ENCODE measurements at regions not wholly inside any gene's neighbourhood (a gene's known extent, or its start where the extent isn't known, plus 50 kb on each side); places are given as distances from the start of the nearest gene placed in this dataset.

GRCh38 chr2:156647377-156648010 lies 211.3 kb downstream of the GPD2 start:
- DNase-seq = no peak

- no peak for DNase-seq
These were observed 212.3 kb downstream of the GPD2 start for GRCh38 chr2:156648522-156648921.

- DNase-seq = no peak
These were observed 213.4 kb downstream of the GPD2 start for GRCh38 chr2:156649596-156649995.

DNA sequence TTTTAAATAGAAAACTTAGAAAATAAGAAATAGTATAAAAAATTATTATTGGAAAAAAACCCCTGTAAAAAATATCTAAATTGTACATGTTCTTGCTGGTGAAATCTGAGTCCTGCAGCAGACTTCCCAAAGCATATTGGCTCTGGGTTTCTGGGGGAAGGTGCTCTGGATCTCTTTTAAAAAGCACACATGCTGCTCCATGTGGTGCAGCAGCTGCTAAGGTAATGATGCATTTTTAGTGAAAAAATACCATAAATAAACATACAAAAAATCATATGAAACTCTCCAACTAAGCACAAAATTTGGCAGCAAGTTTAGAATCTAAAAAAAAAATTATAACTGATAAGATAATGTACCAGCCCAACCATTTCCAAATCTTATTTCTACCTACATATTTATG lies 216.5 kb downstream of the GPD2 start:
- DNase-seq = no peak

DNA sequence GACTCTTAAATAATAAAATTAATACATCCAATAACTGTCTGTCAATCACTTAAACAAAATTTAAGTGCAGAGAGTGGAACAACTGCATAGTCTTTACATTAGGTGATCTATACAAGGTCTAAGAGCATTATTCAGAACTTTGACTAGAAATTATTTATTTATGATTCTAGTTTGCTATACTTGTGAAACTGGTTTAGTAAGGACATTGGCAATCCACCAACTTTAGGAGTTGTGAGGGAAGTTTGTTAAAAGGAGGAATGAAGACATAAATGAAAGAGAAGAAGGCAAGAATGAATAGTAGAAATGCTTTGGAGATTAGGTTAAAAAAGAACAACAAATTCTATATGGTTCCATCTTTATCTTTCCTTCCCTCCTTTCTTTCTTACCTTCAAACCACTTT lies 217.5 kb downstream of the GPD2 start:
- DNase-seq = no peak

- no peak for DNase-seq
These were observed 221.6 kb downstream of the GPD2 start for GRCh38 chr2:156657809-156658208.

DNA sequence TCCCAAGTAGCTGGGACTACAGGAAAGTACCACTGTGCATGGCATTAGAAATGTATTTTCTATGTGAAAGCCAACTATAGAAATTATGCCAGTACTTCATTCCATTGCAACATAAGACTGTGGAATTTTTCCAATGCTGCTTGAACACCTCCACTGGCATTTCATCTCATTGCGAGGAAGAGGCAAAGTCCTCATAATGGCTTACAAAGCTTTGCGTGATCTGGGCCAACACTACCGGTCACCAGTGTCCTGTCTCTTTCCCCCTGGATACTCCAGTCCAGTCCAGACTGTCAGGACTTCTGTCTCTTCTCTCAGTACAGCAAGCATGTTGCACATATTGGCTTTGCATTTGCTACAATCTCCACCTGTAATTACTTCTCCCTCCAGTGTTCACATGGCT lies 223.5 kb downstream of the GPD2 start:
- DNase-seq = no peak

DNA sequence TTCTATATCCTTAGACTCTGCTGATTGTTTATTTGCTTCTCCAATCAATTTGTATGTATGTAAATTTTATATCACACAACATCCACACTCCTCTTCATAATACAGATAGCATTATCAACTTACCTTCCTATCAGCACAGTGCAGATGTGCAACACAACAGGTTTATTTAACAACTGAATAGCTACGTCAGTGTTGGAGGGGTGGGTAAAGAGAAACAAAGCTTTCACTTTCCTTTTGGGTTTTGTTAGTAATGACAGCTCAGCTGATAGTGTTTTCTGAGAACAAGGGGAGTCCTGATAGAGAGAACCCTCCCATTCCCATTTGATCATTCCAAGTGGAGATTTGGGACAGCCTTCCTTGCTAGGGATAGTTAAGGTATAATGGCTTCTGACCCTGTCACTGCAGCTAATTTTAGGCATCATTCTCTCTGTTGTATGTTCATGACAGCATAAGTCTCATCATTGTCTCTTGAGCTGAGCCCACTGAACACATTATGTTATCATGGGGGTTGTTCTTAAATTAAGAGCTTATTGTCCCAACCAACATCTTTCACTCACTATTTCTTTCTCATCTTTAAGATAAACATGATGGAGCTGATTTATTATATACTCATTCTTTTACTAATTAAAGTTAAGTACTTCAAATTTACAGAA lies 227.7 kb downstream of the GPD2 start:
- DNase-seq = no peak

DNA sequence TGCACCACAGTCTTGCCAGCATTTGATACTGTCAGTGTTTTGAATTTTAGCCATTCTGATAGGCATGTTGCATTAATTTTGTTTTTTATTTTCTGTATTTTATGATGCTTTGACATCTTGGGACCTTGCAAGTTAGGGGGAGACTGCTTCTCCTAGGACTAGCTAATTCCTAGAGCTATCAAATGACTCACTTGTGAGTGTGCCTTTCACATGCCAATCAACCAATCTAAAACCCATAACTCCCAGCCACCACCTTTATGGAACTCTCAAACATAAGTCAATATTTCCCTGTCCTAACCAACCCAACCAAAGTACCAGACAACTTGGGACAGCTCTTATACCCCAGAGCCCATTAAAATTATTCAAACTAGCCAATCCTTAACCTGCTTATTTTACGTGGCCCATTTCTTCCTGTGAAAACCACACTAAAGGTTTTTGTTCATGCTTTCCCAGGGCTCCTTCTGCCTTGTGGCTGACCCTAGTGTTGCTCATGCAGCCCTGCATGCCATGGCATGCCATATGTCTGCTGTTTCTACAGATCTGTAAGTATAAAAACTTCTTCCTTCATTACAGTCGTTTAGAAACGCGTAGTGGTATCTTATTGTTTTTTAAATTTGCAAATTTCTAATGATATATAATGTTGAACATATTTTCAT lies 230.1 kb downstream of the GPD2 start:
- DNase-seq = no peak

GRCh38 chr2:156670104-156670503 lies 233.9 kb downstream of the GPD2 start:
- DNase-seq = no peak

DNA sequence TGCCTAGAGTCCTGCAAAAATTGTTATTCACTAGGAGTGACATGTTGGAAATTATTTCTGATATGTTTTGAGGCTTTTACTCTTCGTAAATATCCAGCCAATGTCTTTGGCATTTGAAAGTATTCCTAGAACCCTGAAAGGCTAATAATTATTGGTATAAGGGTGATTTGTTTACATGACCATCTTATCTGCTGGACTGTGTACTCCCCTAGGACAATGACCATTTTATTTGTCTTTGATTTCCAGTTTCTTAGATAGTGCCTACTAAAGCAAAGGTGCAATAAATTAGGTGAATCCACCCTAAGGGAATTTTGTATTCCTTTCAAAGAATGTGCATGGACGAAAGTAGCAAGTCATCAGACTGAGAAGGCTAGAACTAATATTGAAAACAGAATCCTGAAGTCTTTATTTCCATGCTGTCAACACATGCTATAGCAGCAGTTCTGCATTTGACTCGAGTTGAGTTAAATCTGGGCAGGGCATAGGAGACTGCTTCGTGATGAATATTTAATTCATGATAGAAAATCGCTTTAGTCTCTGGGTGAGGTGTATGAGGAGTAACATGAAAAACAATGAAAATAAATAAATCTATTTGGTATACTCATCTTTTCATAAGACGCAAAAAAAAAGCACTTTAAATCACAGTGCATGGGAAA lies 235.7 kb downstream of the GPD2 start:
- DNase-seq = no peak

DNA sequence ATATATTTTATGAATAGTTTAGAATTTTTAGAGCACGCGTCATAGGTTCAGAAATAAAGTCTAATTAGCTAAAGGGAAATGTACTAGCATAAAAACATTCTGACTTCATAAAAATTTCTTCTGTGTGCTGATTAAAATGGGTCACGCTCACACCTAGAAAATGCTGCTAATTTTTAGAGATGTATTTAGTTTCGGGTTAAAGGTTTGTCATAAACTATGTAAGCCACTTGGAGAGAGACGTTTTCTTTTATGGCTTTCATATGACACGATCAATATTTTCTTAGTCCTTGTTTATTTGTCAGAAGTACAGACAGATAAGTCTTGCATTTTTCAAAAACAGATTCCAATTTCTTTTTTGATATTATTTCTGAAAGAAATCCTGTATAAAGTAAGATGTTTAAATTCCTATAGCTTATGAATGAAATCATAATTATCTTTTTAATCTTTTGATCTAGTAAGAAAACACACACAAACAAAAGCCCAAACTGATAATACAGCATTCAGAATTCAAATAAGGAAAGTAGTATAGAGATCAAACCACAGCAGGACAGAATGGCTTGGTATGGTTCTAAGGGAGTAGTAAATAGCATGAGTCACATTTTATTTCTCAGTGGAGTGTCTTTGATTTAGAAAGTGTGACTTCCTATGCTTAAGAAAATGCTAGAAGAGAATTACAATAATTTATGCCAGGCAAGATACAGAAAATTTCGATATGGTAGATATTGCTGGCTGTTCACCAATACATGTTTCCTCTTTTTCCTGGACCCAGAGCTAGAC lies 236.6 kb downstream of the GPD2 start:
- no peak for DNase-seq

- DNase-seq = no peak
These were observed 237.1 kb downstream of the GPD2 start for GRCh38 chr2:156673333-156673615.

GRCh38 chr2:156673981-156674380 lies 237.8 kb downstream of the GPD2 start:
- DNase-seq = no peak

- no peak for DNase-seq
These were observed 239.7 kb downstream of the GPD2 start for GRCh38 chr2:156675896-156676295.

- no peak for DNase-seq
These were observed 243.6 kb downstream of the GPD2 start for GRCh38 chr2:156679820-156680219.

DNA sequence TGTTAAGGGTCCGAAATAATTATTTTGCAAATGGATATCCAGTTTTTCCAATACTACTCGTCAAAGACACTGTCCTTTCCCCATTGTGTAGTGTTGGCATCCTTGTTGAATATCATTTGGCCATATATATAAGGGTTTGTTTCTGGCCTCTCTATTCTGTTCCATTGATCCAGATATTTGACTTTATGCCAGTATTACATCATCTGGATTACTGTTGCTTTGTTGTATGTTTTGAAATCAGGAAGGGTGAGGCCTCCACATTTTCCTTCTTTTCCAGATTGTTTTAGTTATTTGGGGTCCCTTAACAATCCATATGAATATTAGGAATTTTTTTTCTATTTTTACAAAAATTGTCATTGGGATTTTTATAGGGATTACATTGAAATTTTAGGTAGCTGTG lies 244.1 kb downstream of the GPD2 start:
- no peak for DNase-seq

- no peak for DNase-seq
These were observed 250.9 kb downstream of the GPD2 start for GRCh38 chr2:156687126-156687525.

DNA sequence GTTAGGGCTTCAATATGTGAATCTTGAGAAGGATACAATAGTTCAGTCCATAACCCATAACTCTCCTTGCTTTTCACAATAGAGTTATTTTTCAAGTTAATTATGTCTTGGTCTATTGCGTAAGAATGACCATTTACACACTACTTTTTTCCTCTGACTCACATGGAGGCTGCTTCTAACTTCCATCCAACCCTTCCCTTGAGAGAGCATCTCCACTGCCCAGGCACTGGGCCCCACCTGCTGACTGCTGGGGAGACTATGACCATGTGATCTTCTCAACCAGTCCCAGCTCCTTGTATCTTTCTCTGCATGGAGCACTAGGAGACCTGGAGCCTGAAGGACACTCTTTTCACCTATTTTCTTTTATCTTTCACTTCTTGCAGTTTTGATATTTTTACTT lies 251.5 kb downstream of the GPD2 start:
- no peak for DNase-seq

DNA sequence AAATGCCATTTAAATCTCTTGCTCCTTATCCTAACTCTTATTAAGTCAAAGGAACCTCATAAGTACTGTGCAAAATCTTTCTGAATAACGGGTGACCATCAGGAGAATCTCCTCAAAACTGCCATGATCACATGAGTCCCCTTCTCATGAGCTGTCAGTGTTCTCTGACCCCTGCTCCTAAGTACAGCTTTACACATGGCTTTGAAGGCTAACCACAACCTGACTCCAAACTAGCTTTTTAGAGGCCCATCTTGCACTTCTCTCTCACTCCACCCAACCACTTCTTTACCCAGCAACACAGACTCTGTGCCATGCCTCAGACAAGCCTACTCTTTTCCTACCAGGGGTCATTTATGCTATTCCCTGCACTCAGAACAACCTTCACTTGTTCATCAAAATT lies 253.8 kb downstream of the GPD2 start:
- no peak for DNase-seq

GRCh38 chr2:156691014-156691413 lies 254.8 kb downstream of the GPD2 start:
- DNase-seq = no peak

GRCh38 chr2:156695020-156695419 lies 258.8 kb downstream of the GPD2 start:
- no peak for DNase-seq

GRCh38 chr2:156695595-156695994 lies 259.4 kb downstream of the GPD2 start:
- no peak for DNase-seq

Measured in CD4-positive, alpha-beta T cell treated with Interleukin-4 for 4 hours (primary cell).